ENCODE measurements at regions not wholly inside any gene's neighbourhood (a gene's known extent, or its start where the extent isn't known, plus 50 kb on each side); places are given as distances from the start of the nearest gene placed in this dataset.

DNA sequence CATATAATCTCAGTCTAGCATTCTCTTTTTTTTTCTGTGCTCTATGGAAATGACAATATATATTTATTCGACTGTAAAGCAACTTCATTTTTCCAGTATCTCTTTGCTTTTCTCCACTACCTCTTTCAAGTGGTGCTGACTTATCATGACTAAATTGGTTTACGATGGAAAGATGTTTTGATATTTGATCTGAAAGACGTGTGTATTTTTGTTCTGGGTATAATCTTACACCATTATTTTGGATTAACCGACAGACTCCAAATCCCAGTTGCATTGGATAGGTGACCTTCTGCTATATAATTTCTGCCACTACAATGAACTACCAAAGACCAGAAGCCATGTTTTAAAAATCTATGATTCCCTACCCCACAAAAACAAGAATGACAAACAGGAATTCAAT lies 380.5 kb upstream of the NFE2L3 start:
- no peaks in the 10 kb centered on the region for H3K9me2 ChIP-seq (ENCODE audit: insufficient read depth)
- BruUV-seq (replicated peaks) = no TSS peak
- DNase-seq (ENCODE audit: low read depth, low spot score) = no peak
- no peaks in the 10 kb centered on the region for H3K36me3 ChIP-seq (ENCODE audit: control insufficient read depth in 1 of 2, insufficient read depth in 2 of 2, low read length in 2 of 2)
- no peaks in the 10 kb centered on the region for H3K4me1 ChIP-seq (ENCODE audit: control insufficient read depth in 1 of 2, insufficient read depth in 2 of 2, low read length in 2 of 2)
- TF ChIP-seq EZH2phosphoT487 (IDR thresholded peaks at IDR 0.05; ENCODE audit: borderline replicate concordance) (no peak), SIN3A (IDR thresholded peaks at IDR 0.05; ENCODE audit: low read depth) (no peak), SP1 (IDR thresholded peaks at IDR 0.05; ENCODE audit: low read depth) (no peak), POLR2A (IDR thresholded peaks at IDR 0.05; ENCODE audit: borderline replicate concordance, extremely low read depth, insufficient read depth, insufficient read length) (no peak), ATF3 (IDR thresholded peaks at IDR 0.05) (no peak), CBX3 (IDR thresholded peaks at IDR 0.05; ENCODE audit: low read depth) (no peak), ELF1 (IDR thresholded peaks at IDR 0.05; ENCODE audit: borderline replicate concordance, low read depth) (no peak)
- H3K9ac ChIP-seq (ENCODE audit: low read length) = no peak overlapping the region
- no peaks in the 10 kb centered on the region for H4K20me1 ChIP-seq (ENCODE audit: insufficient read depth)
- no peak overlapping the region for H3K4me2 ChIP-seq (ENCODE audit: low read length)
- H3K27ac ChIP-seq (ENCODE audit: low read depth, low read length) = no peak overlapping the region
- H3K4me3 ChIP-seq (replicated peaks in 1 of 2; ENCODE audit: low read depth in 1 of 2, low read length in 2 of 2) = no peak overlapping the region
- no peaks in the 10 kb centered on the region for H3K9me3 ChIP-seq (ENCODE audit: control insufficient read depth in 1 of 2, insufficient read depth in 1 of 2, low read depth in 1 of 2, low read length in 2 of 2)
- no peaks in the 10 kb centered on the region for H3K79me2 ChIP-seq (ENCODE audit: insufficient read depth, low read length)
- peaks cover 25% of the 10 kb centered on the region; the same call in 1 of the 2 replicates for H3K27me3 ChIP-seq (ENCODE audit: insufficient read depth, low read length)
- ChIA-PET CTCF (no interaction called here), RAD21 (ENCODE audit: low non-redundant PET in 1 of 2, low total read pairs in 2 of 2, uncharacterized antibody in 2 of 2, unreplicated experiment in 2 of 2) (no interaction called here), POLR2A (no interaction called here)
- ATAC-seq = no peak
- H2AFZ ChIP-seq (ENCODE audit: low read depth, low read length, poor library complexity, severe bottlenecking) = no peak overlapping the region
- intact Hi-C loops (cut with micrococcal nuclease) = no loop called here

- Histone ChIP-seq H3K27me3 (ENCODE audit: insufficient read depth, low read length) (peaks cover 24% of the 10 kb centered on the region; the same call in 1 of the 2 replicates), H3K4me3 (replicated peaks in 1 of 2; ENCODE audit: low read depth in 1 of 2, low read length in 2 of 2) (no peak overlapping the region), H3K9me2 (ENCODE audit: insufficient read depth) (no peaks in the 10 kb centered on the region), H3K27ac (ENCODE audit: low read depth, low read length) (no peak overlapping the region), H4K20me1 (ENCODE audit: insufficient read depth) (no peaks in the 10 kb centered on the region), H3K9ac (ENCODE audit: low read length) (no peak overlapping the region), H3K4me1 (ENCODE audit: control insufficient read depth in 1 of 2, insufficient read depth in 2 of 2, low read length in 2 of 2) (no peaks in the 10 kb centered on the region), H3K9me3 (ENCODE audit: control insufficient read depth in 1 of 2, insufficient read depth in 1 of 2, low read depth in 1 of 2, low read length in 2 of 2) (no peaks in the 10 kb centered on the region), H3K79me2 (ENCODE audit: insufficient read depth, low read length) (no peaks in the 10 kb centered on the region), H2AFZ (ENCODE audit: low read depth, low read length, poor library complexity, severe bottlenecking) (no peak overlapping the region), H3K4me2 (ENCODE audit: low read length) (no peak overlapping the region), H3K36me3 (ENCODE audit: control insufficient read depth in 1 of 2, insufficient read depth in 2 of 2, low read length in 2 of 2) (no peaks in the 10 kb centered on the region)
- intact Hi-C loops (cut with micrococcal nuclease) = no loop called here
- CTCF ChIA-PET = no interaction called here
- RAD21 ChIA-PET (ENCODE audit: low non-redundant PET in 1 of 2, low total read pairs in 2 of 2, uncharacterized antibody in 2 of 2, unreplicated experiment in 2 of 2) = no interaction called here
- no TSS peak for BruUV-seq (replicated peaks)
- DNase-seq (ENCODE audit: low read depth, low spot score) (no peak), ATAC-seq (no peak)
- TF ChIP-seq SRF (IDR thresholded peaks at IDR 0.05; ENCODE audit: low read depth) = no peak
- TF ChIP-seq RAD21 (IDR thresholded peaks at IDR 0.05; ENCODE audit: low read depth) = no peak
- no peak for TF ChIP-seq POLR2A (IDR thresholded peaks at IDR 0.05; ENCODE audit: borderline replicate concordance, extremely low read depth, insufficient read depth, insufficient read length)
- TF ChIP-seq SP1 (IDR thresholded peaks at IDR 0.05; ENCODE audit: low read depth) = no peak
- no peak for TF ChIP-seq EGR1 (IDR thresholded peaks at IDR 0.05; ENCODE audit: low read depth)
- POLR2A ChIA-PET = no interaction called here
Measured at GRCh38 chr7:25772802-25773201, 379.2 kb upstream of the NFE2L3 start.

All from HCT116 (cell line).